H1 (cell line): ENCODE measurements at regions not wholly inside any gene's neighbourhood (a gene's known extent, or its start where the extent isn't known, plus 50 kb on each side); places are given as distances from the start of the nearest gene placed in this dataset.

Experiments used
- CHD7 ChIP-seq: fragments of 300-600 bp; sonication (generic); IDR thresholded peaks from 2 replicates; pipeline ENCODE4 v1.7.1; 2012; ENCODE audit warnings: low read length, moderate library complexity, mild to moderate bottlenecking, inconsistent platforms; ENCODE audit not compliant: insufficient replicate concordance

GRCh38 chr10:29869593-29869992 lies 189.8 kb downstream of the JCAD start (continued):
- TF ChIP-seq CHD7, result no peak
